ENCODE measurements at regions not wholly inside any gene's neighbourhood (a gene's known extent, or its start where the extent isn't known, plus 50 kb on each side); places are given as distances from the start of the nearest gene placed in this dataset.

DNA sequence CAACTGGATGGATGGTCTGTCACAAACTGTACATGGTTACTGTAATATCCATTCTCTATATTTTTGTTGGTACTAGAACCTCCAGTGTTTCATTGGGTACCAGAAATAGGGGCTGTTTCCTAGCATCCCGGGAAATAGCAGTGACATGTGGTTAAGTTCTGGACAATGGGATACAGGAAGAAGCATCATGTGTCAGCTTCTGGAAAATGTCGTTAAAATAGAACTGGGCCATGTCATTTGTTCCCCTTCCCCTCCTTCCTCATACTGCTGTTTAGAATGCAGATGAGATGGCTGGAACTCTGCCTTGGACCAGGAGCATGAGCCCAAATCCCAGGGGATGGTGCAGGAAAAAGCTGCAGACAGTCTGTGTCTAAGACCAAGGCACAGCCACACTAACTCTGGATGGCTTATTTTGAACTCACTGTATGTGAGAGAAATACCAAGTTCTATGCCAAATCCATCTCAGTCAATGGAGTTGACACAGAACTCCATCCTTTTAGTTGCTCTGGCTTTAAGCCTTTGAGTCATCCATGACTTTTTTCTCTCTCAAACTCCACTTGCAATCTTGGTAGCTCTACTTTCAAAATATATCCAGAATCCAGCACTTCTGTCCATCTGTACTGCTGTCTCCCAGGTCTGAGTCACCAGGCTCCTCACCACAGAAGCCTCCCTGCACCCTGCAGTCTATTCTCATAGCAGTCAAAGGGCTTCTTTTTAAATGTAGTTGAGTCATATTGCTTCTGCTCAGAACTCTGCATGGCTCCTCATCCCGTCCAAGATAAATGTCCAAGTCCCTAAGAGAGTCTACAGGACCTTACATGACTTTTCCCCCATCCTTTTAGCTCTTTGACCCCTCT, 184.2 kb downstream of the NSG2 start:
- no peak for DNase-seq (ENCODE audit: extremely low read depth, low read depth, low spot score)

DNA sequence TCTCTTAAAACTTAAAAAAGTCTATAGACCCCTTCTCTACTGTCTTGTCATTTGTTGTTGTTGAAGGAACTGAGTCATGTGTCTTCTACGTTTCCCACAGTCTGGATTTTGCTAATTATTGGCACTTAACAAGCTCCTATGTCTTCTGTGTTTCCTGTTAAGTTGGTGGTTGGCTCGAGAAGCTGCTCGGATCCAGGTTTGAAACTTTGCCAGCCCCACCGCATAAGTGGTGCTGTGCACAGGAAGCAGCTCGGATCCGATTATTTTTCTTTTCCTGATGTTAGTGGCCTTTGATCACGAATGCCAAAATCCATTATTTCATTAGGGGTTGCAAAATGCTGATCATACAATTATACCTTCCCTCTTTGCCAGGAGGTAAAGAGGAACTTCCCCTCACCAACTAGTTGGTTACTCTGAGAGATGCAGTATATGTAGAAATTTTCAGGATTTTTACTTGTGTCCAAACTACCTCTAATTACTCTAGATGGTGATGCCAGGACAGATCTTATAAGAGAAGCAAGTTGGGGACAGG, 186.5 kb downstream of the NSG2 start:
- DNase-seq (ENCODE audit: extremely low read depth, low read depth, low spot score), result no peak

- DNase-seq (ENCODE audit: extremely low read depth, low read depth, low spot score), result no peak
These were observed 188.9 kb downstream of the NSG2 start for GRCh38 chr5:174234388-174234787.

- no peak for DNase-seq (ENCODE audit: extremely low read depth, low read depth, low spot score)
These were observed 189.9 kb downstream of the NSG2 start for GRCh38 chr5:174235221-174236011.

- no peak for DNase-seq (ENCODE audit: extremely low read depth, low read depth, low spot score)
These were observed 190.6 kb downstream of the NSG2 start for GRCh38 chr5:174236070-174236469.

DNA sequence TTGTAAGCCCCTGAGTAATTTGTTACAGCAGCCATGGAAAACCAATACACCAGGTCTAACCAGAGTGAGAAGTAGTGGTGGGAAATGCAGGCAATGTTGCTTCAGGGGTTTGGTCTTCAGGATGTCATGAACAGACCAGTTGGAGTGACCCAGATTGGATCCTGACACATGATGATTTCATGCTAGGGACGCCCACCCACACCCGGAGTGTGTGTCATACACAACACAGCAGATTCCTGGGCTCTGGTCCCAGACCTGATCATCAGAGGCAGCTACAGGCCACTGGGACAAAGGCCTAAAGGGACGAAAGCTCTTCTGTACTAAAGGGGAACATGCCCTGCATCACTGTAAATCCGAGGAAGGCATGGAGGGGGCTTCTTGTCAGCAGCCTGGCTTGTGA, 194.2 kb downstream of the NSG2 start:
- no peak for DNase-seq (ENCODE audit: extremely low read depth, low read depth, low spot score)

GRCh38 chr5:174242573-174242972, 197.1 kb downstream of the NSG2 start:
- DNase-seq (ENCODE audit: extremely low read depth, low read depth, low spot score), result no peak

DNA sequence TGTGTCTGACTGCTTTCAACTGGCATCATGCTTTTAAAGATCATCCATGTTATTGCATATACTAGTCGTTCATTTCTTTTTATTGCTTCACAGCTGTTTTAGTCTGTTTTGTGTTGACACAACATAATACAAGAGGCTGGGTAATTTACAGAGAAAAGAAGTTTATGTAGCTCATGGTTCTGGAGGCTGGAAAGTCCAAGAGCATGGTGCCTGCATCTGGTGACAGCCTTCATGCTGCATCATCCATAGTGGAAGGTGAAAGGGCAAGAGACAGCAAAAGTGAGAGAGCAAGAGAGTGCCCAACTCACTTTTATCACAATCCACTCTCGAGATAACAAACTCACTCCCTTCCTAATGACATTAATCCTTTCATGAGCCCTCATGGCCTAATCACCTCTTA, 198.4 kb downstream of the NSG2 start:
- no peak for DNase-seq (ENCODE audit: extremely low read depth, low read depth, low spot score)

DNA sequence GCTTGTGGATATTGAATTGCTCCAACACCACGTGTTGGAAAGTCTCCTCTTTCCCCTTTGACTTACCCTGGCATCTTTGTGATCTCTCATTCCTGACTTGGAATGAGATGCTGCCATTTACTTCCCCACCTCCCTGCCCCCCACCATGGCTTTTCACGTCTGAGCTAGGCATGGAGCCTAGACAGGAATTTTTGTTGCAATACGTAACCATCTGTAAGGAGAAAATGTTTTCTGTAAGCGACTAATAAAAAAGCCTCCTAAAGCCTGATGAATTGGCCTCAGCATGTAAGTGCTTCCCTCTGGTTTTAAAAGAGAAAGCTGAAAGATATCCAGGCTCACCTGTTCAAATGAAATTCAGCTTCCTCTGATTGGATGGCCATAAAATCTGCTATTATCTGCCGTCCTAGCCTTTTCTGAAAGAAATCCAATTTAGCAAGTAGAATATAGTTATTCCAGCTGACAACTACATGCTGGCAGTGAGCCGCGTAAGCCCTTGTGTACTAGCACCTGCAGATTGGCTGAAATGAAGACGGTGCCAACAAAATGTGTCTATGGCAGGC, 200.1 kb downstream of the NSG2 start:
- no peak for DNase-seq (ENCODE audit: extremely low read depth, low read depth, low spot score)

GRCh38 chr5:174246743-174247142, 201.2 kb downstream of the NSG2 start:
- DNase-seq (ENCODE audit: extremely low read depth, low read depth, low spot score), result no peak

DNA sequence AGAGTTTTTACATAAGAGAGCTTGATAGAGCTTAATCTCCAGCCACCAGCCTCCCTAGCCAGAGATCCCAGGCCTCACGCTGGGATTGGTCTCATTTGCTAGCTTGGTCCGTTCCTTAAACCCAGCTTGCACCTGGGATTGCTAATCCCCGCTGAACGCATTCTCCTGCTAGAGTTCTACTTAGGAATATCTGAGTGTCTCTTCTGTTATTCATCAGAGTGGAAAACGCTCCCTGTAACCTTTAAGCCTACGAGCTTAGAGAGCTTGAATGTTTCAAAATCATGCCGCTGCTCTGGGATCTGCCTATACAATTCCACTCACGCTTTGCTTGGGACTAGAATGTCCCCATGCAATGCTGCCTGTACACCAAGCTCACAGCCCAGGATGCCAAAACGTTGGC, 201.8 kb downstream of the NSG2 start:
- DNase-seq (ENCODE audit: extremely low read depth, low read depth, low spot score), result no peak

DNA sequence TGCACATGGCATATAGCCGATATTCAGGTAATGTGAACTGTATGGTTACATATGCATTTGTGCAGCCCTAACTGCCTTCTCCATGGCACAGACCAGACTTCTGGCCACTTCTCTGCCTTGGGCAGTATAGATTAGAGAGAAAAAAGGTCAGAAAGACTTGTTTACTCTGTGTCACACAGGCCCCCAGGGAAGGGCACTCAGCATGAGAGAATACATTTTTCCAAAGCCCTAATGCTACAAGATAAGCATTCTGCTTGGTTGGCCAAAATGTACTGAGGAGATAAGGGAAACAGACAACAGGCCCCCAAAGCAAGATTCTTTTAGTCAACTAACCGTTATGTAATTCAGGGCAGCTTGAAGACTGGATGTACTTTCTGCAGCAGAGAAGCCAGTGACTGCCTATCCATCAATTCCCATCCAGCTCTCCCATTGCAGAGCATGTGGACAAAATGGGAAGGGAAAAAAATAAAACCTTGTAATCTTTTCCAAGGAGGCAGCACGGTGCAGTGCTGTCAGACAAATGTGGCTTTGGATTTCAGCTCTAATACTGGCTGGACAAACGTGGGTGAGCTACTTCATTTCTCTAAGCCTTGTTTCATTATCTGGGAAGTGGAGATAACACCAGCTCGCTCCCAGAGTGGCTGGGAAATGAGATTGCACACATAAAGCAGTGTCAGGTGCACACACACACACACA, 205.9 kb downstream of the NSG2 start:
- no peak for DNase-seq (ENCODE audit: extremely low read depth, low read depth, low spot score)

GRCh38 chr5:174252121-174252520, 206.6 kb downstream of the NSG2 start:
- no peak for DNase-seq (ENCODE audit: extremely low read depth, low read depth, low spot score)

DNA sequence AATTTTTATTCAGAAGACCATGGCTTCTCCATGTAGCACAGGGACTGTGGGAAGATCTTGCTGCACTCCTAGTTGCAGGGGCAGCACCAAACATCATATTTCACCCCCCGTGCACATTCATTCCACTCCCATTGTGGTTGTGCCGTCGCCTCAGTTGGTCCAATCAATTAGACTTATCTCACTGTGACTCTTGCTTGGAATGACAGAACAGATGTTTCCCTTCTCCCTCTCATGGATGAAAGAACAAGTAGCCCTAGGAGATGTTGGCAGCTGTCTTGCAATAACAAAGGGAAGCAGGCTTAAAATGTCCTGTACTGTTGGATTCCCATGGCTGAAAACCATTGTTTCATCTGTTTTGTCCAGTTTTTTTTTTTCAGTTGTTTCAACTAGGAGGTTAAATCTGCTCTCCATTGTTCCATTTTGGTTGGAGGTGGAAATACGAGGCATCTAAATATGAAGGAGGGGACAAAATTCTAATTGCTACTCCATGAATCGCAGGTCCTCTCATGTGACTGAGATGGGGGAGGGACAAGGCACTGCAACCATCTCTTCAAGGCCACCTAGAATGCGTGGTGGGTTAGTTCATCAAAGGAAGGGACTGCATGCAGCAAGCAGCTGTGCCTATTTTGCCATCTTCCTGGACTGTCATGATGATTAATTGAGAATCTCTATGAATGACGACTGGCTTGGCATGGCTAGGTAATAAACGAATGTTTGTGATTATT, 214.4 kb downstream of the NSG2 start:
- DNase-seq (ENCODE audit: extremely low read depth, low read depth, low spot score), result no peak

DNA sequence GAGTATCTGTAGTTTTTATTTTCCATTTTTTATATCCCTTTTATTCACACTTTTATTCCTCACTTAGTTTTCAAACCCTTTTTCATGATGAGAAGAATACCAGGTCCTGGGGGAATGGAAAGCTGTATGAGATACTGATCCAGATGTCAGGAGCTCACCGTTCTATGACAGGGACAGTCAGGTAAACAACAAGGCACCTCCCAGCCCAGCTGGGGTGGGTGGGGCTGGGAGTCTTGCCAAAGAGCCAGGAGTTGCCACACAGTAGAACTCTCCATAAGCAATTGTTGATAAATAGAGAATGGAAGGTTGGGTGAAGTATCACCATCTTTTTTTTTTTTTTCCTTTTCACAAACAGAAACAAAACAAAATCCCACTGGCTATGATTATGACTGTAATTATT, 225.8 kb downstream of the NSG2 start:
- DNase-seq (ENCODE audit: extremely low read depth, low read depth, low spot score), result no peak

- DNase-seq (ENCODE audit: extremely low read depth, low read depth, low spot score), result no peak
These were observed 227.2 kb downstream of the NSG2 start for GRCh38 chr5:174272671-174273070.

- no peak for DNase-seq (ENCODE audit: extremely low read depth, low read depth, low spot score)
These were observed 227.8 kb downstream of the NSG2 start for GRCh38 chr5:174273325-174273724.

DNA sequence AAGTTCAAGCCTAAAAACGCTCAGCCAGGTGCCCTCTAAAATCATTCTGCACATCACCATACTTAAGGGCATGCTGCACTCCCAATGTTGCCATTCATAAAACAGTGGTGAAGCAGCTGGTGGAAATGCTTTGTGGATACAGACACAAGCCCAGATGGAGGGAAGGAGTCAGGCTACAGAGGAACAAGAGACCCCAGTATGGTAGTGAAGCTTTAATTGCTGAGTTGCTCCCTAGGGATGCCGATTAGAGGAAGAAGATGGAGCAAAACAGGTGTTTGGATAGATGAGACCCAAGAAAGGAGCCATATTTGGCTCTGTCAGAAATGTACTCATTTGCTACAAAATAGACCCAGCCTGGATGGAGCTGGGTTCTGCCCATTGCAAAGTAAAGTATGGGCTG, 230.5 kb downstream of the NSG2 start:
- DNase-seq (ENCODE audit: extremely low read depth, low read depth, low spot score), result no peak

- DNase-seq (ENCODE audit: extremely low read depth, low read depth, low spot score), result no peak
These were observed 235.7 kb downstream of the NSG2 start for GRCh38 chr5:174281089-174281760.

DNA sequence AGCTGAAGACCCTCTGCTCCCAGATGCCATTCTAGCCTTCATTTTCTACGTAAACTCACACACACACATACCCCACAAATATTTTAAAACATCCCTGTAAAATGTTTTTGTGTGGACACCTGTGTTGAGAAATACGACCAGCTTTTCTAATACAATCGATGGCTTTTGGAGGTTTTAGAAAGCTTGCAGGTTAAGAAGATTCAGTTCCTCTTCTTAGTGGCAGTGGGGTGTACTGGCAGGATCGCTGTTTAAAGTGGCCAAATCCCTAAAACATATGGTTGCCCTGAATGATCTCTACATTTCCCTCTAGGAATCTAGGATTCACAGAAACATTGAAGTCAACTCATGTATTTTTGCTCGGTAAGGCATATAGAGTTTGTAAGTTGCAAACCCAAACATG, 236.3 kb downstream of the NSG2 start:
- no peak for DNase-seq (ENCODE audit: extremely low read depth, low read depth, low spot score)
